HG02571 (cell line): ENCODE measurements at regions not wholly inside any gene's neighbourhood (a gene's known extent, or its start where the extent isn't known, plus 50 kb on each side); places are given as distances from the start of the nearest gene placed in this dataset.
A peak's percentile ranks its signal among the peaks of the same experiment; 100 is the strongest.

ENCODE experiments used
- ATAC-seq: cut with Tn5 transposase; IDR thresholded peaks from one replicate; pipeline ENCODE4 v1.9.1; 2021; ENCODE audit warnings: mild to moderate bottlenecking, moderate library complexity; ENCODE audit not compliant: unreplicated experiment

DNA sequence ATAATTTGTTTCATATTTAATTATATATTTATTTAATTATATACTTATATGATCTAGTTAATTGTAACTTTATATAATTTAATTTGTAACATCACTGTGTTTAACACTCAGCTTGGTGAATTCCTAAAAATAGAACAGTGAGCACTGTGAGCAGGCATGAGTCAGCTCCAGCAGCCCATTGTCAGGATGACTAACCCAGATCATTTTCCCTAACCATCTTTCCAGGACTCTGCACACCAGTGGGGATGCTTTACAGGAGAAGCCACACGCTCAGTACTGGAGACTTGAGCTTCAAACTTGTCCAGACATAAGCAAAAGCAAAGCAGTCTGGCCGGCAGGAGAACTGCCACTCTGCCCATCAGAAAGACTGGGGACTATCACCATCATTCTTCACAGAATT lies 446.2 kb upstream of the TRPC7 start:
- no peak for ATAC-seq

DNA sequence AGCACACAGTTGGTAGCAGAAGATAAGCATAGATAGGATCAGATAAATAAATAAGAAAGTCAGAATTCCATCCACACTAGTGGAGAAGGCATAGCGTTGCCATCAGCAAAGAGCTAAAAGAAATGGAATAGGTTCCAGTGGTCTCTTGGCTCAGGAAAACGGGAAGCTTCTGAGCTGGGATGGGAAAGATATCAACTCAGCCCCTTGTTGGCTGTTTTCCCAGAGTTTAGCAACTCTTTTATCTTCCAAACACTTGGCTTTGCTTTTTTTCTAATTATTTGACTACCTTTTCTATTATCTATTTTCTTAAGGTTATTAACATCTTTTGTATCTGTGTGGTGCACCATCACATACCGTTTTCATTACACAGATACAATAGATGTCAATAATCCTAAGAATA lies 445.7 kb upstream of the TRPC7 start:
- no peak for ATAC-seq

- no peak for ATAC-seq
Measured at GRCh38 chr5:136810261-136810801, 445.0 kb upstream of the TRPC7 start.

DNA sequence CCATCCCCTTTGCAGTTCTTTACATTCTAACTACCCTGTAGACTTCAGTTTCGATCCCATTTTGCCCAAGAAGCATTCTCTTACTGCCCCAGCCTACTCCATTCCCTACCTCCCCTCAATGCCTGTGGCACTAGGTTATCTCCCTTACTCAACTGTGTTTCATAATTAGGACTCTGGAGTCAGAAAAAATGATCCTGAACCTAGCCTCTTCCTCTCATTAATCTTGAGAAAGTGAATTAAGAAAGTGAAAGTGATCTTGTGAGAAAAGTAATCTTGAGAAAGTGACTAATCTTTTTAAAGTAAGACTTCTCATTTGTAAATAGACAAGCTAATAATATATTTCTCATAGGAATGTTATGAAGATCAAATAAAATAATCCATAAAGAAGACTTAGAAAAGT lies 444.0 kb upstream of the TRPC7 start:
- ATAC-seq, result no peak

DNA sequence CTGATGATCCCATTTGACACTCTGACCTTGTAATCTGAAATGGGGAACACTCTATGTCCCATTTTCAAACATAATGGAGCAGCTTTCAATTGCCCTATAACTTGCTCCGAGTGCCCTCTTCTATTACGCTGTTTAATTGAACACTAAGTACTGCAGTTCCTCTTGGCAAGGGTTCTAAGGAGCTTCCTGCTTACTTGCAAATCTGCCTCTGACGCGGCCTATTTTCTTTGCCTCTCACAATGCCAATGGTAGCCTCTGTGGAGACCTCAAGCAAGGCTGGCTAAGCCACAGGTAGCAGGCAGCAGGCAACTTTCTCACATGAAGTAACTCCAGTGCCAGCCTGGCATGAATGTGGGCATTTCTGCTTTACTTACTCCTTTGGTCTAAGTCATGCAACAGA lies 443.4 kb upstream of the TRPC7 start:
- no peak for ATAC-seq

- ATAC-seq, result no peak
Measured at GRCh38 chr5:136805466-136805865, 440.1 kb upstream of the TRPC7 start.

GRCh38 chr5:136802383-136802782 lies 437.0 kb upstream of the TRPC7 start:
- ATAC-seq, result no peak

DNA sequence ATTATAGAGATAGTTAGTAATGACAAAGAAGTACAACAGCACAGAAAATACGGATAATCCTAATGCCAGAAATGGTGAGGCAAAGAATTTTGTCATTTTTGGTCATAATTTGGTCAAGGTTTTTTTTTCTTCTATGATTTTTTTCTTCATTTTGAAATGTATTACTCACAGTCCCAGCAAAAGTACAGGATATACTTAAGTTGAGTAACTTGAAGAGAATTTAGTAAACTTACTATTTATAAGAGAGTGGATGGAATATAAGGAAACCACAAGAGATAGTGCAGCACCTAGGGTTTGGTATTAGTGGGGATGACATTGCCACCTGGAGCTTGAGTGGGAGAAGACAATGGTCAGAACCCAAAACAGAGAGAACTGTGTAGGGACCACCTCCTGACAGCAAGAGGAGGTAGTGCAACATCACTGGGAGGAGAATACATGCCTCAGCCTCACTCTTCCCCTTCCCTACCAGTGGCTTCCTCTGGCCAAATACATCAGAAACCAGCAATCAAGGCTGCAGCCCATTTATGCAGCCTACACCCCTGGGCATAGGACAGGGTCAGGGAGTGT lies 434.5 kb upstream of the TRPC7 start:
- no peak for ATAC-seq

DNA sequence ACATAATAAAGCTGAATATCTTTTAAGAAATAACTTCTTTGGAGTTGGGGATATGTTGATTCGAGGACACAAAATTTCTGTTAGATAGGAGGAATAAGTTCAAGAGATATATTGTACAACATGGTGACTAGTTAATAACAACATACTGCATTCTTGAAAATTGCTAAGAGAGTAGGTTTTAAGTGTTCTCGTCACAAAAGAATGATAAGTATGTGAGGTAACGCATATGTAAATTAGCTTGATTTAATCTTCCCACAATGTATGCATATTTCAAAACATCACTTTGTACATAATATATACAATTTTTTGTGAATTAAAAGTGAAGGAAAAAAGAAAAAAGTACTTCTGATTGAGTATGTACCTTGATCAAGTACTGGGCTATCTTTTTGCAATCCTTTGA lies 428.0 kb upstream of the TRPC7 start:
- no peak for ATAC-seq

DNA sequence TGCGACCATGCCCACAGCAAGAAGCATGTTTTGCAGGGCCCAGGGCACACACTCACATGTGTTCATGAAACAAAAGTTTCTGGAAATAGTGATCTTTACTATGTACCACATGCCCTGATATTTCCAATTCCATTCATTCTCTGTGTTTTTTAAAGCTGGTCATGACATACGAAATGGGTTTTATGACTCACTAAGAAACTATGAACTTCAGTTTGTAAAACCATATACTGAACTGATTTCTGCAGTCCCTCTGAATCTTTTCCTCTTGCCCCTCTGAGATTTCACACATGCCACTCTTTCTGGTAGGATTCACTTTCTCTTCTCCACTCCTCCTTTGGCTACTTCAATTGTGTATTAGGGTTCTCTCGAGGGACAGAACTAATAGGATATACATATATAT lies 416.1 kb upstream of the TRPC7 start:
- ATAC-seq, result no peak

DNA sequence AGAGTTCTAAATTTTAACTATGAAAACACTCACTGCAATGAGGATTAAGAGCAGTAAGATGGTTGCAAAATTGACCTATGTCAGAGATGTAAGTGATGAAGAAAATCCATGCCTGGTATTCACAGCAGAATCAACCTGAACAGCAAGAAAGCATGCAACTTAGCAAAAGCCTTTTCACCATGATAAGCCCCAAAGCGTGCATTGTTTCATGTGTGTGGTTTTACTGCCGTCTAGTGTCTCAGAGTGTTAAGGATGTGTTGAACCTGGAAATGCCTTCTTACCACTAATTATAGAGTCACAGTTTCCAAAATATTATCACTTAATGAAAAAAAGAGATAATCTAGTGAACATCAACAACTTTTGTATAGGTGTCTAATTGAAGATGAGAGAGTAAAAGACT lies 415.2 kb upstream of the TRPC7 start:
- ATAC-seq, result no peak

DNA sequence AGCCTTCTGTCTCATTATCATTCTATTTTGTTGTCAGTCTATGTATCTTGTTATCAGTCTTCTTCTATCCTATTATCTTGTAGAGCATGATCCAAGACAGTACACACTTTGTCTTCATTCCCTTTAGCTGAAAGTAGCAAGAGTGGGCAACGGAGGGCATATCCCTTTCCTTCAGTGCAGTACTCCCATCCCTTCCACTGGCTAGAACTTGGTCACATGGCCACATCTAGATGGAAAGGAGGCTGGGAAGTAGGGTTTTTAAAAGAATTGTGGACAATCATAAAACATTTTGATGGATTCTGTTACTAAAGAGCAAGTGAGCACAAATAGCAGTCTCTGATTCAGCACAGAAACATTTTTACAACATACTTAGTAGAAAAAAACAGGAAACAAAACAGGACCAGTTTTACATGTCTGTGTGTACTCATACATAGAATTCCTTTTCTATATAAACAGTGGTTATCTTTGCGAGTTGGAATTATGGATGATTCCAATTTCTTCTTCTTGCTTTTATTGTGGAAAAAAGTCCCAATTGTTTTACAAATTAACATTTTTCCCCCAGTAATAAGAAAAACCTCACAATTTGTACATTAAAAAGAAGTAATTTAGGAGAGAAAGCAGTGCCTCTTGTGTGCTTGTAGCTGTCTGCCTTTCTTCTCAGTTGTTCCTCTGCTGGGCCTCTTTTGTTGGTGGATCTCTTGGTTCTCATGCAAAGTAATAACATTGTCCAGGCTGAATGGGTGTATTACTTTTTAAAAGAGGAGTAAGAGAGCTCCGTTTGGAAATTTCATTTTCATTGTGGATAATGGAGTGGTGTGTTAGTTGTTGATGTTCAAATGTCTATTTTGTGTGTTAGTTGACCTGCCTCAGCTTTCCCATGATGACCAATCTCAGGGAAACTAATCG lies 410.9 kb upstream of the TRPC7 start:
- no peak for ATAC-seq

- no peak for ATAC-seq
Measured at GRCh38 chr5:136772491-136772890, 407.1 kb upstream of the TRPC7 start.

- peak; percentile 73 for ATAC-seq
Measured at GRCh38 chr5:136769900-136770684, 404.7 kb upstream of the TRPC7 start.

DNA sequence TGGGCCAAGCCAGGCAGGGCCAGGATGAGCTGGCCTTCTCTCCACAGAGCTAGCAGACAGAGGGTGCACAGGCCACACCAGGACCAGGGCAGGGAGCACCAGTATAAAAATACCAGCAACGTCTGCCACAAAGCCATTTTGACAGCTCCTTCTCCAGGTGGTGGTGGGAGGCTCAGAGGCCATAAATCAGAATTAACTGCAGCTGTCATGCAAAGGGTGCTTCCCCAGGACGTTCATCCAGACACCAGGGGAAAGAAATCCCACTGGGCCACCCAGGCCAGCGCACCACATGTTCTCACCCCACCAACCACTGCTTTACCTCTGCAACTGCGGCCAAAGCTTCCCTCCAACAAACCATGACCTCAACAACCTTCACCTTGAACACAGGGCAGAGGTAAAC lies 403.7 kb upstream of the TRPC7 start:
- no peak for ATAC-seq

DNA sequence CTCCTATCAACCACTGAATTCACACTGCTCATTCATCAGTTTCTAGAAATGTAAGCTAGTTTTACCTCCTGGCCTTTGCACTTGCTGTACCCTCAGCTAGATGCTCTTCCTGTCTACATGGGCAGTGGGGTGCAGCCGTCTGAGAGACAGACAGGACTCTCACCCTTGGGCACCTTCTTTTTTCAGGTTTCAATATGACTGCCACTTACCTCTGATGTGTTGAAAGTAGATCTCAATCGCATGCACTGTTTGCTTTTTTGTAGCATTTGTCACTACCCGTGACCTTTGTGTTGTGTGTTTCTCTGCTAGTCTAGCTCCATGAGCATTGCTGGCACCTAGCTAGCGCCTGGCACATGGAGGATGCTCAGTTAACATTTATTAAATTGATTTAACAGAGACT lies 403.1 kb upstream of the TRPC7 start:
- no peak for ATAC-seq

DNA sequence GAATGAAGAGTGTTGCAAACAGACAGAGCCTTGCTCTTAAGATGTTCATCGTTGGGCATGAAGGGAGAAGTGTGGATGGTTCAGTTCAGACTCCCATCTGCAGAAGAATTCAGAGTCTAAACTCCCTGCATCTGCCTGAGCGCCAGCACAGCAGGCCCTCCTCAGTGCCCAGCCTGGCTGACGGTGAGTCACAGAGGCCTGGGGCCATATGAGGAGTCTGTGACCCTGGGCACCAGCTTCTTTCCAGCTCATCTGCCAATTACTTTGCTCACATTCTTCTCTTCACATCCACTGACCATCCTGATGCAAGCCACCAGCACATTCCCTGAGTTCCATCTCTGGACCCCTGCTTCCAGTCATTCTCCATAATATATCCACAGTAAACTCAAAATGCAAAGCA lies 401.1 kb upstream of the TRPC7 start:
- no peak for ATAC-seq

- no peak for ATAC-seq
Measured at GRCh38 chr5:136764601-136765000, 399.3 kb upstream of the TRPC7 start.

GRCh38 chr5:136763548-136763947 lies 398.2 kb upstream of the TRPC7 start:
- ATAC-seq, result no peak

- ATAC-seq, result no peak
Measured at GRCh38 chr5:136754216-136754615, 388.9 kb upstream of the TRPC7 start.

- no peak for ATAC-seq
Measured at GRCh38 chr5:136750224-136750862, 385.0 kb upstream of the TRPC7 start.
